Astrocyte (in vitro differentiated cells and primary cell): ENCODE measurements at regions not wholly inside any gene's neighbourhood (a gene's known extent, or its start where the extent isn't known, plus 50 kb on each side); places are given as distances from the start of the nearest gene placed in this dataset.
A peak's percentile ranks its signal among the peaks of the same experiment; 100 is the strongest.

Experiments used
- DNase-seq: peaks from one replicate; pipeline ENCODE4 v3.0.0-alpha.2; 2010; ENCODE audit warnings: low read depth
- FAIRE-seq: peaks from 2 replicates; lab custom pipeline; 2011; peaks lifted over from hg19 to GRCh38; lab: Jason Lieb, UNC
- H2AFZ ChIP-seq: 2 replicates; pipeline ENCODE4 v1.6.0; 2012; ENCODE audit warnings: low read depth, low read length, inconsistent platforms
- H3K27ac ChIP-seq: 2 replicates; pipeline ENCODE4 v1.5.1; 2011; ENCODE audit warnings: low read depth, low read length, inconsistent platforms
- H3K27me3 ChIP-seq: 2 replicates; pipeline ENCODE4 v1.6.0; 2011; ENCODE audit warnings: low read length, inconsistent platforms; ENCODE audit not compliant: insufficient read depth
- H3K36me3 ChIP-seq: 2 replicates; pipeline ENCODE4 v1.5.1; 2011; ENCODE audit warnings: low read length, inconsistent platforms; ENCODE audit not compliant: insufficient read depth
- H3K4me1 ChIP-seq: 2 replicates; pipeline ENCODE4 v1.5.1; 2011; ENCODE audit warnings: low read length, inconsistent platforms; ENCODE audit not compliant: insufficient read depth
- H3K4me2 ChIP-seq: 2 replicates; pipeline ENCODE4 v1.6.0; 2012; ENCODE audit warnings: low read length, inconsistent platforms
- H3K4me3 ChIP-seq: 2 replicates; pipeline ENCODE4 v1.5.1; 2011; ENCODE audit warnings: low read depth, mild to moderate bottlenecking, low read length, inconsistent platforms; ENCODE audit not compliant: insufficient read depth
- H3K79me2 ChIP-seq: 2 replicates; pipeline ENCODE4 v1.6.0; 2012; ENCODE audit warnings: mild to moderate bottlenecking, low read length, inconsistent platforms; ENCODE audit not compliant: insufficient read depth
- H3K9ac ChIP-seq: 2 replicates; pipeline ENCODE4 v1.6.0; 2012; ENCODE audit warnings: mild to moderate bottlenecking, low read length, inconsistent platforms
- H3K9me3 ChIP-seq: 2 replicates; pipeline ENCODE4 v1.5.1; 2012; ENCODE audit warnings: low read depth, mild to moderate bottlenecking, low read length, inconsistent platforms; ENCODE audit not compliant: insufficient read depth
- H4K20me1 ChIP-seq: 2 replicates; pipeline ENCODE4 v1.6.0; 2012; ENCODE audit warnings: low read length, inconsistent platforms; ENCODE audit not compliant: insufficient read depth
- H3K27ac Mint-ChIP-seq: one replicate; pipeline ENCODE4 v1.8.0; 2021; ENCODE audit warnings: mild to moderate bottlenecking, mixed read lengths; ENCODE audit not compliant: unreplicated experiment
- H3K27me3 Mint-ChIP-seq: one replicate; pipeline ENCODE4 v1.8.0; 2021; ENCODE audit warnings: low read depth, mixed read lengths; ENCODE audit not compliant: unreplicated experiment
- H3K36me3 Mint-ChIP-seq: one replicate; pipeline ENCODE4 v1.8.0; 2021; ENCODE audit warnings: low read depth, mixed read lengths; ENCODE audit not compliant: unreplicated experiment
- H3K4me1 Mint-ChIP-seq: one replicate; pipeline ENCODE4 v1.8.0; 2021; ENCODE audit warnings: low read depth, mixed read lengths; ENCODE audit not compliant: unreplicated experiment
- H3K4me3 Mint-ChIP-seq: one replicate; pipeline ENCODE4 v1.8.0; 2021; ENCODE audit warnings: mild to moderate bottlenecking, moderate library complexity, mixed read lengths; ENCODE audit not compliant: unreplicated experiment
- H3K9me3 Mint-ChIP-seq: one replicate; pipeline ENCODE4 v1.8.0; 2021; ENCODE audit warnings: mild to moderate bottlenecking, mixed read lengths; ENCODE audit not compliant: unreplicated experiment
- CTCF ChIP-seq: IDR thresholded peaks from 2 replicates; pipeline ENCODE4 v1.5.1; 2011; ENCODE audit warnings: low read depth, mild to moderate bottlenecking, inconsistent platforms, low read length, moderate library complexity; ENCODE audit not compliant: insufficient read depth
- EZH2 ChIP-seq: IDR thresholded peaks from 2 replicates; pipeline ENCODE4 v1.6.1; 2012; ENCODE audit warnings: mild to moderate bottlenecking, low read length, inconsistent platforms; ENCODE audit not compliant: insufficient read depth

GRCh38 chr13:91178099-91178498, 169.4 kb upstream of the MIR17HG start:
- H3K9me3 ChIP-seq: no peaks in the 10 kb centered on the region
- peaks cover 5% of the 10 kb centered on the region for H3K4me1 Mint-ChIP-seq
- no peaks in the 10 kb centered on the region for H3K36me3 Mint-ChIP-seq
- FAIRE-seq (no peak), DNase-seq (no peak)
- H3K27me3 ChIP-seq: no peaks in the 10 kb centered on the region
- no peaks in the 10 kb centered on the region for H3K9me3 Mint-ChIP-seq
- no peak overlapping the region for H3K4me2 ChIP-seq
- TF ChIP-seq EZH2: no peak
- TF ChIP-seq CTCF: no peak
- no peak overlapping the region for H3K4me3 Mint-ChIP-seq
- H3K4me1 ChIP-seq: no peaks in the 10 kb centered on the region
- no peaks in the 10 kb centered on the region for H3K36me3 ChIP-seq
- no peak overlapping the region for H3K27ac ChIP-seq
- no peaks in the 10 kb centered on the region for H3K79me2 ChIP-seq
- H3K9ac ChIP-seq: no peak overlapping the region
- peaks cover 9% of the 10 kb centered on the region for H3K27me3 Mint-ChIP-seq
- H3K27ac Mint-ChIP-seq: no peak overlapping the region
- H2AFZ ChIP-seq: no peak overlapping the region
- H4K20me1 ChIP-seq: no peaks in the 10 kb centered on the region
- H3K4me3 ChIP-seq: no peak overlapping the region

GRCh38 chr13:91181892-91182291, 165.6 kb upstream of the MIR17HG start:
- Histone ChIP-seq H3K27me3 (no peaks in the 10 kb centered on the region), H3K4me2 (no peak overlapping the region), H3K27ac (no peak overlapping the region), H3K9me3 (no peaks in the 10 kb centered on the region), H3K9ac (no peak overlapping the region), H3K4me1 (no peaks in the 10 kb centered on the region), H3K4me3 (no peak overlapping the region), H4K20me1 (no peaks in the 10 kb centered on the region), H2AFZ (no peak overlapping the region), H3K36me3 (no peaks in the 10 kb centered on the region), H3K79me2 (no peaks in the 10 kb centered on the region)
- Mint-ChIP-seq H3K27ac (no peak overlapping the region), H3K4me3 (no peak overlapping the region), H3K27me3 (peaks cover 2% of the 10 kb centered on the region), H3K9me3 (no peaks in the 10 kb centered on the region), H3K4me1 (peaks cover 11% of the 10 kb centered on the region), H3K36me3 (no peaks in the 10 kb centered on the region)
- FAIRE-seq: no peak
- no peak for TF ChIP-seq EZH2
- no peak for TF ChIP-seq CTCF
- DNase-seq: no peak

GRCh38 chr13:91184244-91184926, 163.1 kb upstream of the MIR17HG start:
- H3K4me3 Mint-ChIP-seq: no peak overlapping the region
- H3K4me3 ChIP-seq: no peak overlapping the region
- H3K36me3 Mint-ChIP-seq: no peaks in the 10 kb centered on the region
- FAIRE-seq (no peak), DNase-seq (peak; percentile 9)
- H3K36me3 ChIP-seq: no peaks in the 10 kb centered on the region
- H3K27me3 ChIP-seq: no peaks in the 10 kb centered on the region
- H3K4me1 ChIP-seq: no peaks in the 10 kb centered on the region
- no peak overlapping the region for H3K9ac ChIP-seq
- no peak overlapping the region for H3K27ac Mint-ChIP-seq
- H3K9me3 ChIP-seq: no peaks in the 10 kb centered on the region
- no peak overlapping the region for H2AFZ ChIP-seq
- TF ChIP-seq CTCF: no peak
- no peak for TF ChIP-seq EZH2
- H3K27me3 Mint-ChIP-seq: peaks cover 2% of the 10 kb centered on the region
- no peak overlapping the region for H3K4me2 ChIP-seq
- H3K9me3 Mint-ChIP-seq: no peaks in the 10 kb centered on the region
- no peak overlapping the region for H3K27ac ChIP-seq
- H3K79me2 ChIP-seq: no peaks in the 10 kb centered on the region
- no peaks in the 10 kb centered on the region for H4K20me1 ChIP-seq
- peaks cover 11% of the 10 kb centered on the region for H3K4me1 Mint-ChIP-seq
